ENCODE measurements at regions not wholly inside any gene's neighbourhood (a gene's known extent, or its start where the extent isn't known, plus 50 kb on each side); places are given as distances from the start of the nearest gene placed in this dataset.

GRCh38 chr6:145383428-145383827 is 351.9 kb downstream of the EPM2A start:
- DNase-seq (ENCODE audit: low spot score), result no peak

GRCh38 chr6:145384503-145384902 is 350.8 kb downstream of the EPM2A start:
- DNase-seq (ENCODE audit: low spot score), result no peak

GRCh38 chr6:145396499-145396898 is 338.8 kb downstream of the EPM2A start:
- no peak for DNase-seq (ENCODE audit: low spot score)

GRCh38 chr6:145400508-145400907 is 334.8 kb downstream of the EPM2A start:
- DNase-seq (ENCODE audit: low spot score), result no peak

GRCh38 chr6:145405006-145405551 is 330.2 kb downstream of the EPM2A start:
- no peak for DNase-seq (ENCODE audit: low spot score)

- no peak for DNase-seq (ENCODE audit: low spot score)
These were observed 328.5 kb downstream of the EPM2A start for GRCh38 chr6:145406783-145407182.

- no peak for DNase-seq (ENCODE audit: low spot score)
These were observed 319.7 kb downstream of the EPM2A start for GRCh38 chr6:145415616-145416015.

- DNase-seq (ENCODE audit: low spot score), result no peak
These were observed 314.7 kb downstream of the EPM2A start for GRCh38 chr6:145420599-145420998.

- no peak for DNase-seq (ENCODE audit: low spot score)
These were observed 311.4 kb downstream of the EPM2A start for GRCh38 chr6:145423936-145424335.

- no peak for DNase-seq (ENCODE audit: low spot score)
These were observed 308.1 kb downstream of the EPM2A start for GRCh38 chr6:145427232-145427631.

GRCh38 chr6:145428706-145429105 is 306.6 kb downstream of the EPM2A start:
- no peak for DNase-seq (ENCODE audit: low spot score)

- DNase-seq (ENCODE audit: low spot score), result no peak
These were observed 293.2 kb downstream of the EPM2A start for GRCh38 chr6:145442110-145442509.

- DNase-seq (ENCODE audit: low spot score), result no peak
These were observed 289.6 kb downstream of the EPM2A start for GRCh38 chr6:145445674-145446073.

GRCh38 chr6:145451029-145451428 is 284.3 kb downstream of the EPM2A start:
- DNase-seq (ENCODE audit: low spot score), result no peak

- DNase-seq (ENCODE audit: low spot score), result no peak
These were observed 281.9 kb downstream of the EPM2A start for GRCh38 chr6:145453376-145453775.

- no peak for DNase-seq (ENCODE audit: low spot score)
These were observed 281.3 kb downstream of the EPM2A start for GRCh38 chr6:145454006-145454405.

- no peak for DNase-seq (ENCODE audit: low spot score)
These were observed 277.8 kb downstream of the EPM2A start for GRCh38 chr6:145457556-145457955.

GRCh38 chr6:145468534-145468933 is 266.8 kb downstream of the EPM2A start:
- no peak for DNase-seq (ENCODE audit: low spot score)

GRCh38 chr6:145469021-145469420 is 266.3 kb downstream of the EPM2A start:
- DNase-seq (ENCODE audit: low spot score), result no peak

- no peak for DNase-seq (ENCODE audit: low spot score)
These were observed 259.4 kb downstream of the EPM2A start for GRCh38 chr6:145475794-145476396.

GRCh38 chr6:145480024-145480423 is 255.3 kb downstream of the EPM2A start:
- no peak for DNase-seq (ENCODE audit: low spot score)

GRCh38 chr6:145483191-145483996 is 251.9 kb downstream of the EPM2A start:
- no peak for DNase-seq (ENCODE audit: low spot score)

GRCh38 chr6:145485288-145485687 is 250.0 kb downstream of the EPM2A start:
- DNase-seq (ENCODE audit: low spot score), result no peak

All from D341Med (cell line).